OCI-LY7 (cell line): ENCODE measurements at regions not wholly inside any gene's neighbourhood (a gene's known extent, or its start where the extent isn't known, plus 50 kb on each side); places are given as distances from the start of the nearest gene placed in this dataset.
A peak's percentile ranks its signal among the peaks of the same experiment; 100 is the strongest.

Source experiments
- BruUV-seq: library from RNA; stranded (reverse); fragments of 400-500 nt; replicated peaks from 2 replicates; lab custom pipeline; 2021; lab: Mats Ljungman, UMichigan
- CTCF ChIA-PET: fragments of 300-600 bp; sonication (Branson Sonifier 250); formaldehyde crosslinking; loops from one replicate; lab custom pipeline; 2022; ENCODE audit warnings: antibody characterized with exemption; ENCODE audit not compliant: unreplicated experiment; lab: Charles Lee
- POLR2A ChIA-PET: fragments of 300-600 bp; sonication (Branson Sonifier 250); formaldehyde crosslinking; loops from one replicate; lab custom pipeline; 2022; ENCODE audit warnings: antibody characterized with exemption; lab: Charles Lee
- DNase-seq: peaks from one replicate; pipeline ENCODE4 v3.0.0-alpha.2; 2015; ENCODE audit warnings: low spot score
- H2AFZ ChIP-seq: fragments of 200-600 bp; sonication (generic), shearing (Covaris generic); 2 replicates; pipeline ENCODE4 v1.6.1; 2014; ENCODE audit warnings: mild to moderate bottlenecking, antibody characterized with exemption, low read length, moderate library complexity
- H3K27ac ChIP-seq: fragments of 200-600 bp; sonication (generic); 2 replicates; pipeline ENCODE4 v1.5.1; 2014; ENCODE audit warnings: mixed run types, low read depth, mild to moderate bottlenecking, moderate library complexity, low read length, inconsistent platforms; ENCODE audit not compliant: poor library complexity, severe bottlenecking
- H3K36me3 ChIP-seq: fragments of 200-600 bp; sonication (generic); 2 replicates; pipeline ENCODE4 v1.6.1; 2014; ENCODE audit warnings: mild to moderate bottlenecking, antibody characterized with exemption, low read length, moderate library complexity, mixed read lengths; ENCODE audit not compliant: insufficient read depth
- H3K4me1 ChIP-seq: fragments of 200-600 bp; sonication (generic); 2 replicates; pipeline ENCODE4 v1.5.1; 2014; ENCODE audit warnings: mild to moderate bottlenecking, low read length; ENCODE audit not compliant: insufficient read depth, poor library complexity, severe bottlenecking
- H3K4me2 ChIP-seq: fragments of 200-600 bp; sonication (generic); 2 replicates; pipeline ENCODE4 v1.6.1; 2014; ENCODE audit warnings: mild to moderate bottlenecking, low read length
- H3K4me3 ChIP-seq: fragments of 200-600 bp; sonication (generic); 2 replicates; pipeline ENCODE4 v1.5.1; 2014; ENCODE audit warnings: mild to moderate bottlenecking, low read depth, low read length; ENCODE audit not compliant: poor library complexity, severe bottlenecking
- H3K79me2 ChIP-seq: fragments of 200-600 bp; sonication (generic); 2 replicates; pipeline ENCODE4 v1.6.1; 2016; ENCODE audit warnings: low read depth, mild to moderate bottlenecking, low read length, moderate library complexity, mixed read lengths; ENCODE audit not compliant: insufficient read depth
- H3K9me2 ChIP-seq: fragments of 200-600 bp; sonication (generic); 2 replicates; pipeline ENCODE4 v1.6.1; 2016; ENCODE audit warnings: mild to moderate bottlenecking, low read length, mixed read lengths; ENCODE audit not compliant: insufficient read depth
- H3K9me3 ChIP-seq: fragments of 200-600 bp; sonication (generic); 2 replicates; pipeline ENCODE4 v1.6.1; 2014; ENCODE audit warnings: mild to moderate bottlenecking, mixed run types, low read length, mixed read lengths
- H4K20me1 ChIP-seq: fragments of 200-600 bp; sonication (generic); 2 replicates; pipeline ENCODE4 v1.6.1; 2014; ENCODE audit warnings: mild to moderate bottlenecking, antibody characterized with exemption, low read length, moderate library complexity, mixed read lengths; ENCODE audit not compliant: insufficient read depth
- CTCF ChIP-seq: fragments of 200-600 bp; sonication (generic); conservative IDR thresholded peaks from 2 replicates; pipeline ENCODE4 v1.5.1; 2014; ENCODE audit warnings: mild to moderate bottlenecking, antibody characterized with exemption, low read length, moderate library complexity, mixed read lengths
- EZH2phosphoT487 ChIP-seq: fragments of 200-600 bp; sonication (generic); IDR thresholded peaks from 2 replicates; pipeline ENCODE4 v1.6.1; 2018; ENCODE audit warnings: low read depth, borderline replicate concordance, mild to moderate bottlenecking, mixed run types, antibody characterized with exemption, low read length, moderate library complexity, mixed read lengths
- intact Hi-C: fragments of 100-400 bp; cut with micrococcal nuclease; formaldehyde crosslinking; loops from one replicate; pipeline ENCODE4 v1.10.0; 2022; ENCODE audit not compliant: unreplicated experiment

GRCh38 chr6:132934496-132934895, 120.1 kb downstream of the RPS12 start:
- no peaks in the 10 kb centered on the region for H3K79me2 ChIP-seq
- no peak for DNase-seq
- no TSS peak for BruUV-seq
- no peaks in the 10 kb centered on the region for H3K36me3 ChIP-seq
- no peak for TF ChIP-seq EZH2phosphoT487
- TF ChIP-seq CTCF: no peak
- no peaks in the 10 kb centered on the region for H4K20me1 ChIP-seq
- no peaks in the 10 kb centered on the region for H3K9me2 ChIP-seq
- H3K4me2 ChIP-seq: no peak overlapping the region
- intact Hi-C loops: loop anchor here (10.0 kb wide), 1 partner anchor 260 kb away; no protein-coding TSS in a partner anchor
- no peaks in the 10 kb centered on the region for H3K4me1 ChIP-seq
- H3K4me3 ChIP-seq: no peak overlapping the region
- no peaks in the 10 kb centered on the region for H3K9me3 ChIP-seq
- CTCF ChIA-PET: no interaction called here
- POLR2A ChIA-PET: no interaction called here
- H2AFZ ChIP-seq: no peak overlapping the region
- H3K27ac ChIP-seq: no peak overlapping the region

GRCh38 chr6:132936646-132937045, 122.3 kb downstream of the RPS12 start:
- TF ChIP-seq CTCF (no peak), EZH2phosphoT487 (no peak)
- Histone ChIP-seq H2AFZ (no peak overlapping the region), H3K36me3 (no peaks in the 10 kb centered on the region), H3K4me3 (no peak overlapping the region), H3K4me1 (no peaks in the 10 kb centered on the region), H4K20me1 (no peaks in the 10 kb centered on the region), H3K79me2 (no peaks in the 10 kb centered on the region), H3K9me3 (no peaks in the 10 kb centered on the region), H3K9me2 (no peaks in the 10 kb centered on the region), H3K27ac (no peak overlapping the region), H3K4me2 (no peak overlapping the region)
- no TSS peak for BruUV-seq
- ChIA-PET CTCF (no interaction called here), POLR2A (interaction anchor here (0.7 kb wide), 1 partner anchor 637 kb away, joined by 3 read pairs; no protein-coding TSS in a partner anchor)
- intact Hi-C loops: loop anchor here (10.0 kb wide), 1 partner anchor 262 kb away; no protein-coding TSS in a partner anchor
- no peak for DNase-seq

DNA sequence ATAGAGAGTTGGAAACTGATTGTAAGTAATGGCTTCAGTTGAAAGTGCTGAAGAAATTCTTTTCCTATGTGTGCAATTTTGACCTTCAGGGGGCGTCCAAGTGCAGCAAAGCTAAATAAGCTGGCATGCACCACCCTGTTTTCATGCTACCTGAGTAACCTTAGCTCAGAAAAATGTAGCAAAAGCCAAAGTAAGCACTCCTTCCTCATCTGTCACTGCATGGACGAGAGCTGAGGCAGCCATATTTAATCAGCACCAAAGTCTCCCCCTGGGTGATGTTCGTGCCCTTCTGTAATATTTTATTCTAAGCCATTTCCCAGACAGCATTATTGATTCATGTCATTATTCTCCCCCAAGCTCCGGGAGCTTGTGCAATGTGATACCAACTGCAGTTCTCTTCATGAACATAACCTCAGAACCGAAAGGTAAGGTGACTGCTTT, 123.1 kb downstream of the RPS12 start:
- Histone ChIP-seq H3K36me3 (no peaks in the 10 kb centered on the region), H4K20me1 (no peaks in the 10 kb centered on the region), H3K9me2 (no peaks in the 10 kb centered on the region), H3K4me2 (no peak overlapping the region), H2AFZ (no peak overlapping the region), H3K79me2 (no peaks in the 10 kb centered on the region), H3K9me3 (no peaks in the 10 kb centered on the region), H3K4me3 (no peak overlapping the region), H3K4me1 (no peaks in the 10 kb centered on the region), H3K27ac (no peak overlapping the region)
- intact Hi-C loops: loop anchor here (10.0 kb wide), 1 partner anchor 263 kb away; no protein-coding TSS in a partner anchor
- peak; percentile 78 for TF ChIP-seq CTCF
- TF ChIP-seq EZH2phosphoT487: no peak
- CTCF ChIA-PET: no interaction called here
- peak; percentile 41 for DNase-seq
- BruUV-seq: no TSS peak
- POLR2A ChIA-PET: no interaction called here
